ENCODE measurements at regions not wholly inside any gene's neighbourhood (a gene's known extent, or its start where the extent isn't known, plus 50 kb on each side); places are given as distances from the start of the nearest gene placed in this dataset.

GRCh38 chr1:195820925-195821324, 787.3 kb downstream of the KCNT2 start:
- Histone ChIP-seq H3K9me3 (ENCODE audit: control insufficient read depth in 4 of 4, insufficient read depth in 3 of 4, low read length in 3 of 4) (peaks cover 0 to 2% (median 0%) of the 10 kb centered on the region in 4 donors), H3K27me3 (ENCODE audit: control insufficient read depth in 3 of 3, insufficient read depth in 3 of 3, low read length in 2 of 3) (no peaks in the 10 kb centered on the region), H3K9ac (ENCODE audit: insufficient read depth in 1 of 2, low read length in 2 of 2) (no peak overlapping the region), H3K36me3 (ENCODE audit: control insufficient read depth in 4 of 4, insufficient read depth in 4 of 4, low read length in 4 of 4) (no peaks in the 10 kb centered on the region), H3K4me3 (no peak overlapping the region), H3K4me1 (ENCODE audit: control insufficient read depth in 5 of 5, insufficient read depth in 5 of 5, low read length in 5 of 5) (no peaks in the 10 kb centered on the region), H3K27ac (ENCODE audit: low read depth in 1 of 2, low read length in 1 of 2) (no peak overlapping the region)
- no peak for TF ChIP-seq CTCF (IDR thresholded peaks at IDR 0.05; ENCODE audit: control extremely low read depth, extremely low read depth)
- DNase-seq (no peak), ATAC-seq (ENCODE audit: insufficient read depth, low FRiP score) (no peak)
- 73 to 89% methylated on average over 3 of the region's 3 CpGs for WGBS, 2 donors

GRCh38 chr1:195806060-195806459, 802.2 kb downstream of the KCNT2 start:
- no peak overlapping the region for H3K9ac ChIP-seq (ENCODE audit: insufficient read depth in 1 of 2, low read length in 2 of 2)
- no peaks in the 10 kb centered on the region for H3K36me3 ChIP-seq (ENCODE audit: control insufficient read depth in 4 of 4, insufficient read depth in 4 of 4, low read length in 4 of 4)
- DNase-seq: no peak
- no peak overlapping the region for H3K27ac ChIP-seq (ENCODE audit: low read depth in 1 of 2, low read length in 1 of 2)
- H3K27me3 ChIP-seq (ENCODE audit: control insufficient read depth in 3 of 3, insufficient read depth in 3 of 3, low read length in 2 of 3): no peaks in the 10 kb centered on the region
- TF ChIP-seq CTCF (IDR thresholded peaks at IDR 0.05; ENCODE audit: control extremely low read depth, extremely low read depth): no peak
- H3K4me3 ChIP-seq: no peak overlapping the region
- no peaks in the 10 kb centered on the region for H3K4me1 ChIP-seq (ENCODE audit: control insufficient read depth in 5 of 5, insufficient read depth in 5 of 5, low read length in 5 of 5)
- no peaks in the 10 kb centered on the region for H3K9me3 ChIP-seq (ENCODE audit: control insufficient read depth in 4 of 4, insufficient read depth in 3 of 4, low read length in 3 of 4)
- 36 to 59% methylated on average over 2 of the region's 2 CpGs for WGBS, 2 donors
- ATAC-seq (ENCODE audit: insufficient read depth, low FRiP score): no peak

- TF ChIP-seq CTCF (IDR thresholded peaks at IDR 0.05; ENCODE audit: control extremely low read depth, extremely low read depth): no peak
- Histone ChIP-seq H3K4me3 (no peak overlapping the region), H3K27ac (ENCODE audit: low read depth in 1 of 2, low read length in 1 of 2) (no peak overlapping the region), H3K36me3 (ENCODE audit: control insufficient read depth in 4 of 4, insufficient read depth in 4 of 4, low read length in 4 of 4) (no peaks in the 10 kb centered on the region), H3K27me3 (ENCODE audit: control insufficient read depth in 3 of 3, insufficient read depth in 3 of 3, low read length in 2 of 3) (no peaks in the 10 kb centered on the region), H3K9ac (ENCODE audit: insufficient read depth in 1 of 2, low read length in 2 of 2) (no peak overlapping the region), H3K4me1 (ENCODE audit: control insufficient read depth in 5 of 5, insufficient read depth in 5 of 5, low read length in 5 of 5) (no peaks in the 10 kb centered on the region), H3K9me3 (ENCODE audit: control insufficient read depth in 4 of 4, insufficient read depth in 3 of 4, low read length in 3 of 4) (no peaks in the 10 kb centered on the region)
- ATAC-seq (ENCODE audit: insufficient read depth, low FRiP score): no peak
- no peak for DNase-seq
Observed at GRCh38 chr1:195804547-195804946, 803.7 kb downstream of the KCNT2 start.

GRCh38 chr1:195799016-195799415, 809.2 kb downstream of the KCNT2 start:
- H3K36me3 ChIP-seq (ENCODE audit: control insufficient read depth in 4 of 4, insufficient read depth in 4 of 4, low read length in 4 of 4): no peaks in the 10 kb centered on the region
- WGBS, 2 donors: 71 to 92% methylated on average over 4 of the region's 4 CpGs

More at GRCh38 chr1:195799016-195799415, 809.2 kb downstream of the KCNT2 start:
- no peaks in the 10 kb centered on the region for H3K27me3 ChIP-seq (ENCODE audit: control insufficient read depth in 3 of 3, insufficient read depth in 3 of 3, low read length in 2 of 3)
- H3K4me3 ChIP-seq: no peak overlapping the region
- no peak for DNase-seq
- no peaks in the 10 kb centered on the region for H3K4me1 ChIP-seq (ENCODE audit: control insufficient read depth in 5 of 5, insufficient read depth in 5 of 5, low read length in 5 of 5)
- TF ChIP-seq CTCF (IDR thresholded peaks at IDR 0.05; ENCODE audit: control extremely low read depth, extremely low read depth): no peak
- no peak overlapping the region for H3K27ac ChIP-seq (ENCODE audit: low read depth in 1 of 2, low read length in 1 of 2)
- no peak for ATAC-seq (ENCODE audit: insufficient read depth, low FRiP score)
- H3K9ac ChIP-seq (ENCODE audit: insufficient read depth in 1 of 2, low read length in 2 of 2): no peak overlapping the region
- H3K9me3 ChIP-seq (ENCODE audit: control insufficient read depth in 4 of 4, insufficient read depth in 3 of 4, low read length in 3 of 4): no peaks in the 10 kb centered on the region

All from lung (tissue), 11 donors.